Liver (tissue), 8 donors: ENCODE measurements at regions not wholly inside any gene's neighbourhood (a gene's known extent, or its start where the extent isn't known, plus 50 kb on each side); places are given as distances from the start of the nearest gene placed in this dataset.

ENCODE experiments used
- DNase-seq: peaks from one replicate; pipeline ENCODE4 v3.0.0-alpha.2; 2017; ENCODE audit warnings: low spot score
- H3K27ac ChIP-seq, 2 donors: one replicate each; pipeline ENCODE4 v1.7.0; 2013; ENCODE audit warnings: inconsistent platforms in 2 of 2, low read length in 2 of 2, control low read depth in 1 of 2, low read depth in 1 of 2, mild to moderate bottlenecking in 1 of 2
- H3K27me3 ChIP-seq, 4 donors: one replicate each; pipeline versions ENCODE4 v1.6.1 to v1.7.0; 2013; ENCODE audit warnings: low read length in 3 of 4, inconsistent platforms in 1 of 4, mild to moderate bottlenecking in 1 of 4, moderate library complexity in 1 of 4; ENCODE audit not compliant: control insufficient read depth in 4 of 4, insufficient read depth in 4 of 4
- H3K36me3 ChIP-seq, 4 donors: one replicate each; pipeline versions ENCODE4 v1.6.1 to v1.7.0; 2013; ENCODE audit warnings: low read length in 3 of 4, mild to moderate bottlenecking in 3 of 4, low read depth in 1 of 4, moderate library complexity in 1 of 4; ENCODE audit not compliant: control insufficient read depth in 4 of 4, insufficient read depth in 3 of 4
- H3K4me1 ChIP-seq, 4 donors: one replicate each; pipeline versions ENCODE4 v1.6.1 to v1.7.0; 2013; ENCODE audit warnings: low read length in 3 of 4, mild to moderate bottlenecking in 3 of 4, moderate library complexity in 1 of 4; ENCODE audit not compliant: control insufficient read depth in 4 of 4, insufficient read depth in 4 of 4
- H3K4me3 ChIP-seq, 3 donors: one replicate each; pipeline versions ENCODE4 v1.6.1 to v1.7.0; 2013; ENCODE audit warnings: low read length in 3 of 3, control low read depth in 1 of 3, low read depth in 1 of 3, mild to moderate bottlenecking in 1 of 3
- H3K9ac ChIP-seq, 2 donors: one replicate each; pipeline ENCODE4 v1.7.0; 2013; ENCODE audit warnings: low read length in 2 of 2, mild to moderate bottlenecking in 2 of 2, moderate library complexity in 2 of 2, control low read depth in 1 of 2, low read depth in 1 of 2
- H3K9me3 ChIP-seq, 4 donors: one replicate each; pipeline versions ENCODE4 v1.6.1 to v1.7.0; 2013; ENCODE audit warnings: low read length in 3 of 4; ENCODE audit not compliant: control insufficient read depth in 4 of 4
- EGR1 ChIP-seq, 2 donors: IDR thresholded peaks; 2 replicates each; pipeline ENCODE4 v1.6.1; 2016 to 2018; ENCODE audit warnings: antibody characterized with exemption in 2 of 2, low read depth in 2 of 2
- FOXA1 ChIP-seq: IDR thresholded peaks from 2 replicates; pipeline ENCODE4 v1.6.1; 2016; ENCODE audit warnings: antibody characterized with exemption
- FOXA2 ChIP-seq: IDR thresholded peaks from 2 replicates; pipeline ENCODE4 v1.6.1; 2016; ENCODE audit warnings: antibody characterized with exemption
- GABPA ChIP-seq, 2 donors: IDR thresholded peaks in 1 of 2; conservative IDR thresholded peaks in 1 of 2; 2 replicates each; pipeline ENCODE4 v1.6.1; 2016; ENCODE audit warnings: antibody characterized with exemption in 2 of 2, mild to moderate bottlenecking in 1 of 2, moderate library complexity in 1 of 2
- HNF4A ChIP-seq, 2 donors: conservative IDR thresholded peaks; 2 replicates each; pipeline ENCODE4 v1.6.1; 2016; ENCODE audit warnings: antibody characterized with exemption in 2 of 2, mild to moderate bottlenecking in 2 of 2
- HNF4G ChIP-seq: IDR thresholded peaks from 2 replicates; pipeline ENCODE4 v1.6.1; 2016; ENCODE audit warnings: antibody characterized with exemption
- JUND ChIP-seq, 2 donors: IDR thresholded peaks; 2 replicates each; pipeline ENCODE4 v1.6.1; 2016; ENCODE audit warnings: antibody characterized with exemption in 2 of 2
- MAX ChIP-seq: IDR thresholded peaks from 2 replicates; pipeline ENCODE4 v1.6.1; 2016; ENCODE audit warnings: antibody characterized with exemption
- NR2F2 ChIP-seq: IDR thresholded peaks from 2 replicates; pipeline ENCODE4 v1.6.1; 2016; ENCODE audit warnings: antibody characterized with exemption
- RAD21 ChIP-seq, 2 donors: IDR thresholded peaks; 2 replicates each; pipeline ENCODE4 v1.6.1; 2016; ENCODE audit warnings: antibody characterized with exemption in 2 of 2, mild to moderate bottlenecking in 2 of 2
- RXRA ChIP-seq, 2 donors: IDR thresholded peaks; 2 replicates each; pipeline ENCODE4 v1.6.1; 2017 to 2018; ENCODE audit warnings: antibody characterized with exemption in 2 of 2, mild to moderate bottlenecking in 1 of 2
- SP1 ChIP-seq: IDR thresholded peaks from 2 replicates; pipeline ENCODE4 v1.6.1; 2018; ENCODE audit warnings: antibody characterized with exemption, mild to moderate bottlenecking
- TAF1 ChIP-seq: conservative IDR thresholded peaks from 2 replicates; pipeline ENCODE4 v1.6.1; 2016; ENCODE audit warnings: antibody characterized with exemption, mild to moderate bottlenecking
- YY1 ChIP-seq: IDR thresholded peaks from 2 replicates; pipeline ENCODE4 v1.6.1; 2016; ENCODE audit warnings: antibody characterized with exemption, mild to moderate bottlenecking
- WGBS: extraction: QIAGEN DNeasy Blood & Tissue Kit; methylation state at CpG from one replicate; pipeline ENCODE4 v1.1.7; 2013; 5-methylcytosine and 5-hydroxymethylcytosine counted together
- TF ChIP-seq, protein P1 (sequence below): IDR thresholded peaks from 2 replicates; pipeline ENCODE4 v1.6.1; 2016; ENCODE audit warnings: antibody characterized with exemption
- TF ChIP-seq, protein P2 (sequence below): IDR thresholded peaks from 2 replicates; pipeline ENCODE4 v1.6.1; 2016; ENCODE audit warnings: antibody characterized with exemption
- TF ChIP-seq, protein P3 (sequence below): fragments of 150-350 bp; IDR thresholded peaks from 2 replicates; pipeline ENCODE4 v1.5.1; 2017; ENCODE audit warnings: improper control_type of control experiment, low read depth, low read length; ENCODE audit not compliant: missing input control
- donor health status: healthy.
- donor health status: healthy.
- donor health status: healthy.
- donor health status: healthy.
- donor health status: healthy.

DNA sequence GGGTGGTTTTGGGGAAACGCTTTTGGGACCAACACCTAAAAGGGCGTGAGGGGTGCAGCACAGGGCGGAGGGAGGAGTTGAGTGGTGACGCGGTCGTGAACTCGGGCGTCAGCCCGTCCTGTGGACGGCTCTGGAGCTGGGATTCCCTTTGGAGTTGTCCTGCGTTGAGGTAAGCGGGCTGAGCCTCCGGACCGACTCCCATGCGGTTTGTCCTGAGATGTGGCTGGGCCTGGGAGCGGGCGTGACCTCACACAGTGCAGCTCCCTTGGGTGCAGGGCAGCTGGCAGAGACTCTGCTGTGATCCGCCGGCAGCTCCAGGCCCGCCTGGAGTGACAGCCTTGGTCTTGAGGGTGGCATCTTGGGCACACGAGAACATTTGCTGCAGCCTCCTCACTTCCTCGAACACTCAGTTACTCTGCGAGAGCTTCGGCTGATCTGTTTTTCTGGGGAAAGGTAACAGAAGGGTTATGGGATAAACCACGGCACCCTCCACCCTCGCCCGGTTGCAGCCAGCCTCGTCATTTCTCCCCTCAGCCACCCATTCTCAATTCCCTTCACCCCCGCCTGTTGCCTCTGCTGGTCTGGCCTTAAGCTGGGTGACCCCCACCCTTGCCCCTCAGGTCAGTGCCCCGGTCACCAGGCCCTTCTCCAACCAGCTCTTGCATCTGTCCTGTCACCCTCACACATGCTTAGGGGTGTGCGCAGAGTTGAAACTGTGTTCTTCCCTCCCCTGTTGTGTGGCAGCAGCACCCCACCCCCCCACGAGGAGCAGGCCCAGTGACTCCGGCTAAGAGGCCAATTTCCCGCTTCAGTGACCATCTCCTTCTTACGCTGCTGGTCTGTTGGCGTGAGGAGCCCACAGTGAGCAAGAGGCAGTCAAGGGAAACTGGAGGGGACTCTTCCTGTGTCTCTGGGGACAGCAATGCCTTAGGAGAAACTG is 94.2 kb upstream of the COL5A1 start:
- 81% methylated on average over 36 of the region's 36 CpGs for WGBS
- Histone ChIP-seq H3K4me3 (no peak overlapping the region), H3K4me1 (no peaks in the 10 kb centered on the region), H3K27me3 (peaks cover 0 to under 1% (median 0%) of the 10 kb centered on the region in 4 donors), H3K9ac (no peak overlapping the region), H3K9me3 (no peaks in the 10 kb centered on the region), H3K36me3 (no peaks in the 10 kb centered on the region), H3K27ac (no peak overlapping the region)
- no peak for DNase-seq
- TF ChIP-seq RXRA (IDR thresholded peaks at IDR 0.05) = peak in 1 of 2 donors; percentile 61
- TF ChIP-seq FOXA2 = no peak

DNA sequence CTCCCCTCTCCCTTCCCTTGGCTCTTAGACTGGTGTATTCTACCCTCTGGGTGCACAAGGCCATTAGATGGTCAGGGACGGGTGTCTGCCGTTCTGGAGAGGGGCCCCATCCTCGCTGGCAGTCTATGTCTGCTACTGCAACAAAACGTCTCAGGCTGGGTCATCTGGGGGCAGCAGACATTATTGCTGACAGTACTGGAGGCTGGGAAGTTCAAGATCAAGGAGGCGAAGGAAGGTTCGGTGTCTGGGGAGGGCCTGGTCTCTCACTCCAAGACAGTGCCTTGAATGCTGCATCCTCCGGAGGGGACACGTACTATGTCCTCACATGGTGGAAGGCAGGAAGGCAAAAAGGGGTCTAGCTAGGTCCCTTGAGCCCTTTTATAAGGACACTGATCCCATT is 93.4 kb upstream of the COL5A1 start:
- H3K27me3 ChIP-seq = peaks cover 0 to 2% (median under 1%) of the 10 kb centered on the region in 4 donors
- no peaks in the 10 kb centered on the region for H3K4me1 ChIP-seq
- 80% methylated on average over 8 of the region's 8 CpGs for WGBS

GRCh38 chr9:134548618-134549017 is 93.0 kb upstream of the COL5A1 start:
- Histone ChIP-seq H3K9me3 (no peaks in the 10 kb centered on the region), H3K4me1 (no peaks in the 10 kb centered on the region), H3K4me3 (no peak overlapping the region), H3K9ac (no peak overlapping the region), H3K36me3 (no peaks in the 10 kb centered on the region), H3K27ac (no peak overlapping the region), H3K27me3 (peaks cover 0 to 3% (median under 1%) of the 10 kb centered on the region in 4 donors)
- no peak for DNase-seq
- 90% methylated on average over 17 of the region's 17 CpGs for WGBS
- TF ChIP-seq EGR1 (IDR thresholded peaks at IDR 0.05; ENCODE audit: low read depth in 2 of 2) (no peak), RXRA (IDR thresholded peaks at IDR 0.05) (no peak), GABPA (IDR thresholded peaks at IDR 0.05 in 1 of 2, conservative IDR thresholded peaks at IDR 0.05 in 1 of 2) (no peak), FOXA2 (no peak), MAX (no peak), RAD21 (IDR thresholded peaks at IDR 0.05) (no peak), FOXA1 (no peak), SP1 (no peak), TAF1 (no peak), HNF4G (no peak), JUND (IDR thresholded peaks at IDR 0.05) (no peak), YY1 (no peak), NR2F2 (no peak)
- TF ChIP-seq, protein P1, sequence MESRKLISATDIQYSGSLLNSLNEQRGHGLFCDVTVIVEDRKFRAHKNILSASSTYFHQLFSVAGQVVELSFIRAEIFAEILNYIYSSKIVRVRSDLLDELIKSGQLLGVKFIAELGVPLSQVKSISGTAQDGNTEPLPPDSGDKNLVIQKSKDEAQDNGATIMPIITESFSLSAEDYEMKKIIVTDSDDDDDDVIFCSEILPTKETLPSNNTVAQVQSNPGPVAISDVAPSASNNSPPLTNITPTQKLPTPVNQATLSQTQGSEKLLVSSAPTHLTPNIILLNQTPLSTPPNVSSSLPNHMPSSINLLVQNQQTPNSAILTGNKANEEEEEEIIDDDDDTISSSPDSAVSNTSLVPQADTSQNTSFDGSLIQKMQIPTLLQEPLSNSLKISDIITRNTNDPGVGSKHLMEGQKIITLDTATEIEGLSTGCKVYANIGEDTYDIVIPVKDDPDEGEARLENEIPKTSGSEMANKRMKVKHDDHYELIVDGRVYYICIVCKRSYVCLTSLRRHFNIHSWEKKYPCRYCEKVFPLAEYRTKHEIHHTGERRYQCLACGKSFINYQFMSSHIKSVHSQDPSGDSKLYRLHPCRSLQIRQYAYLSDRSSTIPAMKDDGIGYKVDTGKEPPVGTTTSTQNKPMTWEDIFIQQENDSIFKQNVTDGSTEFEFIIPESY = no peak
- TF ChIP-seq, protein P2, sequence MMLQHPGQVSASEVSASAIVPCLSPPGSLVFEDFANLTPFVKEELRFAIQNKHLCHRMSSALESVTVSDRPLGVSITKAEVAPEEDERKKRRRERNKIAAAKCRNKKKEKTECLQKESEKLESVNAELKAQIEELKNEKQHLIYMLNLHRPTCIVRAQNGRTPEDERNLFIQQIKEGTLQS = no peak
- TF ChIP-seq, protein P3, sequence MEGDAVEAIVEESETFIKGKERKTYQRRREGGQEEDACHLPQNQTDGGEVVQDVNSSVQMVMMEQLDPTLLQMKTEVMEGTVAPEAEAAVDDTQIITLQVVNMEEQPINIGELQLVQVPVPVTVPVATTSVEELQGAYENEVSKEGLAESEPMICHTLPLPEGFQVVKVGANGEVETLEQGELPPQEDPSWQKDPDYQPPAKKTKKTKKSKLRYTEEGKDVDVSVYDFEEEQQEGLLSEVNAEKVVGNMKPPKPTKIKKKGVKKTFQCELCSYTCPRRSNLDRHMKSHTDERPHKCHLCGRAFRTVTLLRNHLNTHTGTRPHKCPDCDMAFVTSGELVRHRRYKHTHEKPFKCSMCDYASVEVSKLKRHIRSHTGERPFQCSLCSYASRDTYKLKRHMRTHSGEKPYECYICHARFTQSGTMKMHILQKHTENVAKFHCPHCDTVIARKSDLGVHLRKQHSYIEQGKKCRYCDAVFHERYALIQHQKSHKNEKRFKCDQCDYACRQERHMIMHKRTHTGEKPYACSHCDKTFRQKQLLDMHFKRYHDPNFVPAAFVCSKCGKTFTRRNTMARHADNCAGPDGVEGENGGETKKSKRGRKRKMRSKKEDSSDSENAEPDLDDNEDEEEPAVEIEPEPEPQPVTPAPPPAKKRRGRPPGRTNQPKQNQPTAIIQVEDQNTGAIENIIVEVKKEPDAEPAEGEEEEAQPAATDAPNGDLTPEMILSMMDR = no peak

More for the DNA sequence above, 93.4 kb upstream of the COL5A1 start:
- no peak overlapping the region for H3K9ac ChIP-seq
- H3K4me3 ChIP-seq = no peak overlapping the region
- DNase-seq = no peak
- H3K27ac ChIP-seq = no peak overlapping the region
- H3K9me3 ChIP-seq = no peaks in the 10 kb centered on the region
- H3K36me3 ChIP-seq = no peaks in the 10 kb centered on the region
- TF ChIP-seq GABPA (IDR thresholded peaks at IDR 0.05 in 1 of 2, conservative IDR thresholded peaks at IDR 0.05 in 1 of 2) (no peak), FOXA1 (no peak), FOXA2 (no peak), HNF4A (conservative IDR thresholded peaks at IDR 0.05) (no peak), RAD21 (IDR thresholded peaks at IDR 0.05) (no peak), HNF4G (no peak), EGR1 (IDR thresholded peaks at IDR 0.05; ENCODE audit: low read depth in 2 of 2) (no peak)
- TF ChIP-seq, protein P1 = no peak
